Osteoblast (primary cell): ENCODE measurements at regions not wholly inside any gene's neighbourhood (a gene's known extent, or its start where the extent isn't known, plus 50 kb on each side); places are given as distances from the start of the nearest gene placed in this dataset.
"Not testable (repeated sequence)": the region's sequence is repeated elsewhere in the genome, so short reads cannot be mapped to it uniquely, and the experiment has no call there.

ENCODE experiments used
- DNase-seq: peaks from one replicate; pipeline ENCODE4 v3.0.0; 2011; ENCODE audit warnings: low spot score, mixed read lengths; ENCODE audit not compliant: insufficient read length; ENCODE audit errors: missing footprints
- H2AFZ ChIP-seq: 2 replicates; pipeline ENCODE4 v1.6.0; 2011; ENCODE audit warnings: mild to moderate bottlenecking, low read length
- H3K27ac ChIP-seq: 2 replicates; pipeline ENCODE4 v1.5.1; 2011; ENCODE audit warnings: mild to moderate bottlenecking, low read depth, low read length, moderate library complexity
- H3K27me3 ChIP-seq: 2 replicates; pipeline ENCODE4 v1.6.0; 2012; ENCODE audit warnings: mild to moderate bottlenecking, control low read depth, inconsistent platforms, low read length, moderate library complexity; ENCODE audit not compliant: insufficient read depth
- H3K36me3 ChIP-seq: 2 replicates; pipeline ENCODE4 v1.5.1; 2011; ENCODE audit warnings: mild to moderate bottlenecking, low read length, control low read depth, moderate library complexity; ENCODE audit not compliant: insufficient read depth
- H3K4me1 ChIP-seq: 2 replicates; pipeline ENCODE4 v1.5.1; 2011; ENCODE audit warnings: mild to moderate bottlenecking, low read length, control low read depth, moderate library complexity; ENCODE audit not compliant: insufficient read depth
- H3K4me2 ChIP-seq: 2 replicates; pipeline ENCODE4 v1.6.0; 2011; ENCODE audit warnings: mild to moderate bottlenecking, low read length; ENCODE audit not compliant: insufficient read depth
- H3K4me3 ChIP-seq: fragments of 200-600 bp; sonication (generic); 3 replicates; pipeline ENCODE4 v1.5.1; 2012; ENCODE audit warnings: mild to moderate bottlenecking, low read length, inconsistent platforms; ENCODE audit not compliant: insufficient read depth
- H3K79me2 ChIP-seq: 2 replicates; pipeline ENCODE4 v1.6.0; 2012; ENCODE audit warnings: mild to moderate bottlenecking, low read length, control low read depth, inconsistent platforms; ENCODE audit not compliant: insufficient read depth
- H3K9me3 ChIP-seq: 2 replicates; pipeline ENCODE4 v1.5.1; 2011; ENCODE audit warnings: low read depth, low read length, control low read depth
- H4K20me1 ChIP-seq: 2 replicates; pipeline ENCODE4 v1.6.0; 2012; ENCODE audit warnings: mild to moderate bottlenecking, low read length, control low read depth; ENCODE audit not compliant: insufficient read depth
- TF ChIP-seq, protein P1 (sequence below): IDR thresholded peaks from 2 replicates; pipeline ENCODE4 v1.5.1; 2011; ENCODE audit warnings: mild to moderate bottlenecking, low read depth, low read length, moderate library complexity; ENCODE audit errors: extremely low read depth

DNA sequence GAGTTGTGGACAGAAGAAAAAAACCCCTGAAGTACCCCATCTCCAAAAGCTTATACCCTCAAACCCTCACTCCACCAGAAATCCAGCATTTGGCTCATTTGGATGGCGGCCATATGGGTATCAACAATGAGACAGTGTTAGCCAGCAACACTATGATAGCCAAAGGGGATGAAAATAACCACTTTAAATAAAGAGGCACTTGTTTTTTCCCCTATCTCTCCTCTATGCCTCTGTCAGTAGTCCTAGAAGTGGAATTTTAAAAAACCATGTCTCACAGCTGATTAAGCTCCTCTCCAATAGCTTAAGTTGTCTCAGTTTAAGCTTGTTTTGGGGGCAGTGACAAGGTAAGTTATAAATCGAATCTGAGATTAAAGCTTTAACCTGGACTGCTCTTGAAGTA is 124.0 kb downstream of the MOSPD2 start:
- no peaks in the 10 kb centered on the region for H4K20me1 ChIP-seq
- H3K27me3 ChIP-seq, result no peaks in the 10 kb centered on the region
- H3K79me2 ChIP-seq, result no peaks in the 10 kb centered on the region
- H3K4me2 ChIP-seq, result no peak overlapping the region
- TF ChIP-seq, protein P1, sequence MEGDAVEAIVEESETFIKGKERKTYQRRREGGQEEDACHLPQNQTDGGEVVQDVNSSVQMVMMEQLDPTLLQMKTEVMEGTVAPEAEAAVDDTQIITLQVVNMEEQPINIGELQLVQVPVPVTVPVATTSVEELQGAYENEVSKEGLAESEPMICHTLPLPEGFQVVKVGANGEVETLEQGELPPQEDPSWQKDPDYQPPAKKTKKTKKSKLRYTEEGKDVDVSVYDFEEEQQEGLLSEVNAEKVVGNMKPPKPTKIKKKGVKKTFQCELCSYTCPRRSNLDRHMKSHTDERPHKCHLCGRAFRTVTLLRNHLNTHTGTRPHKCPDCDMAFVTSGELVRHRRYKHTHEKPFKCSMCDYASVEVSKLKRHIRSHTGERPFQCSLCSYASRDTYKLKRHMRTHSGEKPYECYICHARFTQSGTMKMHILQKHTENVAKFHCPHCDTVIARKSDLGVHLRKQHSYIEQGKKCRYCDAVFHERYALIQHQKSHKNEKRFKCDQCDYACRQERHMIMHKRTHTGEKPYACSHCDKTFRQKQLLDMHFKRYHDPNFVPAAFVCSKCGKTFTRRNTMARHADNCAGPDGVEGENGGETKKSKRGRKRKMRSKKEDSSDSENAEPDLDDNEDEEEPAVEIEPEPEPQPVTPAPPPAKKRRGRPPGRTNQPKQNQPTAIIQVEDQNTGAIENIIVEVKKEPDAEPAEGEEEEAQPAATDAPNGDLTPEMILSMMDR, result no peak
- H3K9me3 ChIP-seq, result no peaks in the 10 kb centered on the region
- DNase-seq, result no peak
- no peak overlapping the region for H2AFZ ChIP-seq
- H3K36me3 ChIP-seq, result no peaks in the 10 kb centered on the region
- H3K27ac ChIP-seq, result no peak overlapping the region
- H3K4me3 ChIP-seq, result no peak overlapping the region
- H3K4me1 ChIP-seq, result no peaks in the 10 kb centered on the region

GRCh38 chrX:14984425-14984824 is 111.2 kb downstream of the MOSPD2 start:
- not testable (repeated sequence) for H3K36me3 ChIP-seq, H3K4me2 ChIP-seq, H3K79me2 ChIP-seq, H4K20me1 ChIP-seq, H3K9me3 ChIP-seq, H3K4me3 ChIP-seq, H3K27me3 ChIP-seq, H3K4me1 ChIP-seq, DNase-seq, H3K27ac ChIP-seq, H2AFZ ChIP-seq
